ENCODE measurements at regions not wholly inside any gene's neighbourhood (a gene's known extent, or its start where the extent isn't known, plus 50 kb on each side); places are given as distances from the start of the nearest gene placed in this dataset.

DNA sequence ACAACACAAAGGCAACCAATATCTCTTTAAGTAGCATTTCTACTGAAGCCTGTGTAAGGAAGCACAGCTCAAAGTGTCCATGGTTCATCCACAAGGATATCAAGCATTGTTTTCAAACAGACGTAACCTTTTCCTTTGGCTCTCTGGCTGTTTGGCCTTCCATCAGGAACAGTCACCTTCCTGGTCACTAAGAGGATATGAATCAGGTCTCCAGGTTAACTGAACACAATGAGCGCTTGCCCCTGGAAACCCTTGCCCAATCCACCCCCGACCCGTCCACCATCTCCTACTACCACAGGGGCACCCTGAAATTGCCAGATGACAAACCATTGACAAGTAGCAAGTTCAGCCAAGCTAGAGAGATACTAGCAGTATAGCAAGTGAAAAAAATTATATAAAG is 114.4 kb upstream of the COL21A1 start:
- TF ChIP-seq, protein P1, sequence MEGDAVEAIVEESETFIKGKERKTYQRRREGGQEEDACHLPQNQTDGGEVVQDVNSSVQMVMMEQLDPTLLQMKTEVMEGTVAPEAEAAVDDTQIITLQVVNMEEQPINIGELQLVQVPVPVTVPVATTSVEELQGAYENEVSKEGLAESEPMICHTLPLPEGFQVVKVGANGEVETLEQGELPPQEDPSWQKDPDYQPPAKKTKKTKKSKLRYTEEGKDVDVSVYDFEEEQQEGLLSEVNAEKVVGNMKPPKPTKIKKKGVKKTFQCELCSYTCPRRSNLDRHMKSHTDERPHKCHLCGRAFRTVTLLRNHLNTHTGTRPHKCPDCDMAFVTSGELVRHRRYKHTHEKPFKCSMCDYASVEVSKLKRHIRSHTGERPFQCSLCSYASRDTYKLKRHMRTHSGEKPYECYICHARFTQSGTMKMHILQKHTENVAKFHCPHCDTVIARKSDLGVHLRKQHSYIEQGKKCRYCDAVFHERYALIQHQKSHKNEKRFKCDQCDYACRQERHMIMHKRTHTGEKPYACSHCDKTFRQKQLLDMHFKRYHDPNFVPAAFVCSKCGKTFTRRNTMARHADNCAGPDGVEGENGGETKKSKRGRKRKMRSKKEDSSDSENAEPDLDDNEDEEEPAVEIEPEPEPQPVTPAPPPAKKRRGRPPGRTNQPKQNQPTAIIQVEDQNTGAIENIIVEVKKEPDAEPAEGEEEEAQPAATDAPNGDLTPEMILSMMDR (IDR thresholded peaks at IDR 0.05): no peak
- no peak for TF ChIP-seq POLR2A (IDR thresholded peaks at IDR 0.05)
